GM12878 (cell line): ENCODE measurements at regions not wholly inside any gene's neighbourhood (a gene's known extent, or its start where the extent isn't known, plus 50 kb on each side); places are given as distances from the start of the nearest gene placed in this dataset.

Experiments used
- ATAC-seq: fragments of 200-7000 bp; cut with Tn5 transposase; 3 replicates; pipeline ENCODE4 v1.9.1; 2020; ENCODE audit warnings: mild to moderate bottlenecking, moderate library complexity
- BruUV-seq: library from RNA; stranded (reverse); fragments of 400-500 nt; replicated peaks from 2 replicates; lab custom pipeline; 2021; lab: Mats Ljungman, UMichigan
- CTCF ChIA-PET: fragments of 300-600 bp; sonication (Branson Sonifier 250); formaldehyde crosslinking; extraction: SDS; loops from one replicate; lab custom pipeline; 2021; ENCODE audit warnings: inconsistent platforms; lab: Yijun Ruan, JAX
- POLR2A ChIA-PET: fragments of 350-600 bp; formaldehyde crosslinking; extraction: SDS; loops from one replicate; lab custom pipeline; 2021; ENCODE audit warnings: inconsistent platforms; lab: Charles Lee
- RAD21 ChIA-PET: fragments of 300-600 bp; sonication (Branson Sonifier 250); formaldehyde crosslinking; loops from one replicate; lab custom pipeline; 2023; ENCODE audit warnings: antibody characterized with exemption; ENCODE audit not compliant: unreplicated experiment; lab: Charles Lee
- SMC1A ChIA-PET: fragments of 300-600 bp; sonication (Branson Sonifier 250); formaldehyde crosslinking; loops from one replicate; lab custom pipeline; 2023; ENCODE audit not compliant: unreplicated experiment, uncharacterized antibody; lab: Charles Lee
- DNase-seq: peaks from one replicate; pipeline ENCODE4 v3.0.0-alpha.2; 2011; ENCODE audit warnings: low read depth, low spot score
- FAIRE-seq: peaks from 3 replicates; lab custom pipeline; 2011; peaks lifted over from hg19 to GRCh38; lab: Jason Lieb, UNC
- H2AFZ ChIP-seq: 2 replicates; pipeline ENCODE4 v1.6.0; 2011; ENCODE audit warnings: low read depth, low read length, control low read depth; ENCODE audit not compliant: control insufficient read depth
- H3K27ac ChIP-seq: 2 replicates; pipeline ENCODE4 v1.5.1; 2011; ENCODE audit warnings: control low read depth; ENCODE audit not compliant: control insufficient read depth, insufficient read depth
- H3K27me3 ChIP-seq, 2 experiments: replicated peaks in 1 of 2; 2 replicates each; pipeline versions ENCODE4 v1.6.0 to v1.6.1; 2011; ENCODE audit warnings: low read length in 1 of 2; ENCODE audit not compliant: control insufficient read depth in 2 of 2, insufficient read depth in 2 of 2
- H3K36me3 ChIP-seq, 2 experiments: 2 replicates each; pipeline ENCODE4 v1.5.1; 2011; ENCODE audit warnings: low read length in 1 of 2; ENCODE audit not compliant: control insufficient read depth in 2 of 2, insufficient read depth in 2 of 2
- H3K4me1 ChIP-seq: 2 replicates; pipeline ENCODE4 v1.6.1; 2011; ENCODE audit warnings: mild to moderate bottlenecking, low read length, moderate library complexity, mixed read lengths; ENCODE audit not compliant: control insufficient read depth, insufficient read depth
- H3K4me2 ChIP-seq: 2 replicates; pipeline ENCODE4 v1.6.0; 2011; ENCODE audit warnings: control low read depth; ENCODE audit not compliant: control insufficient read depth, insufficient read depth
- H3K4me3 ChIP-seq: fragments of 200-600 bp; sonication (generic); 2 replicates; pipeline ENCODE4 v1.5.1; 2016
- H3K79me2 ChIP-seq: 2 replicates; pipeline ENCODE4 v1.6.0; 2011; ENCODE audit warnings: low read length; ENCODE audit not compliant: control insufficient read depth, insufficient read depth
- H3K9ac ChIP-seq: 2 replicates; pipeline ENCODE4 v1.8.0; 2011; ENCODE audit warnings: low read length, control low read depth, mixed read lengths; ENCODE audit not compliant: control insufficient read depth, insufficient read depth
- H3K9me3 ChIP-seq: replicated peaks from 3 replicates; pipeline ENCODE4 v1.5.1; 2011; ENCODE audit warnings: mild to moderate bottlenecking, low read length; ENCODE audit not compliant: control insufficient read depth, insufficient read depth
- H4K20me1 ChIP-seq: 2 replicates; pipeline ENCODE4 v1.6.0; 2011; ENCODE audit not compliant: control insufficient read depth, insufficient read depth
- DPF2 ChIP-seq: fragments of 450-650 bp; IDR thresholded peaks from 2 replicates; pipeline ENCODE4 v1.6.1; 2017; ENCODE audit warnings: mild to moderate bottlenecking
- GABPA ChIP-seq: IDR thresholded peaks from 2 replicates; pipeline ENCODE4 v1.6.1; 2014; ENCODE audit warnings: antibody characterized with exemption, low read depth, mild to moderate bottlenecking, inconsistent platforms
- LARP7 ChIP-seq: fragments of 450-650 bp; IDR thresholded peaks from 2 replicates; pipeline ENCODE4 v1.6.1; 2017; ENCODE audit warnings: mild to moderate bottlenecking
- NFYB ChIP-seq: IDR thresholded peaks from 2 replicates; pipeline ENCODE4 v1.6.1; 2011; ENCODE audit warnings: low read depth, mild to moderate bottlenecking, low read length, improper control_type of control experiment, moderate library complexity; ENCODE audit not compliant: insufficient read depth
- REST ChIP-seq: IDR thresholded peaks from 2 replicates; pipeline ENCODE4 v1.6.1; 2012; ENCODE audit warnings: mild to moderate bottlenecking, low read depth, low read length
- ZBED1 ChIP-seq: IDR thresholded peaks from 2 replicates; pipeline ENCODE4 v1.6.1; 2016; ENCODE audit warnings: borderline replicate concordance
- WGBS: methylation state at CpG from one replicate; pipeline ENCODE4 v1.1.6; 2016; ENCODE audit warnings: low lambda C conversion rate; ENCODE audit not compliant: insufficient replicate concordance, insufficient coverage; ENCODE audit errors: missing lambda C conversion rate; 5-methylcytosine and 5-hydroxymethylcytosine counted together
- in situ Hi-C: fragments of 300-500 bp; cut with MboI; formaldehyde crosslinking; loops from 9 replicates; pipeline ENCODE4 v1.14.3; 2018; ENCODE audit warnings: mixed read lengths
- intact Hi-C: fragments of 100-400 bp; cut with micrococcal nuclease; formaldehyde crosslinking; loops from one replicate; pipeline ENCODE4 v1.14.2; 2022; ENCODE audit not compliant: unreplicated experiment
- TF ChIP-seq, protein P1 (sequence below): fragments of 450-650 bp; formaldehyde crosslinking; IDR thresholded peaks from 2 replicates; pipeline ENCODE4 v1.5.0; 2022; ENCODE audit warnings: mild to moderate bottlenecking, missing genetic modification characterization

- TF ChIP-seq ZBED1 (no peak), GABPA (no peak), NFYB (no peak), DPF2 (no peak), LARP7 (no peak), REST (no peak)
- TF ChIP-seq, protein P1, sequence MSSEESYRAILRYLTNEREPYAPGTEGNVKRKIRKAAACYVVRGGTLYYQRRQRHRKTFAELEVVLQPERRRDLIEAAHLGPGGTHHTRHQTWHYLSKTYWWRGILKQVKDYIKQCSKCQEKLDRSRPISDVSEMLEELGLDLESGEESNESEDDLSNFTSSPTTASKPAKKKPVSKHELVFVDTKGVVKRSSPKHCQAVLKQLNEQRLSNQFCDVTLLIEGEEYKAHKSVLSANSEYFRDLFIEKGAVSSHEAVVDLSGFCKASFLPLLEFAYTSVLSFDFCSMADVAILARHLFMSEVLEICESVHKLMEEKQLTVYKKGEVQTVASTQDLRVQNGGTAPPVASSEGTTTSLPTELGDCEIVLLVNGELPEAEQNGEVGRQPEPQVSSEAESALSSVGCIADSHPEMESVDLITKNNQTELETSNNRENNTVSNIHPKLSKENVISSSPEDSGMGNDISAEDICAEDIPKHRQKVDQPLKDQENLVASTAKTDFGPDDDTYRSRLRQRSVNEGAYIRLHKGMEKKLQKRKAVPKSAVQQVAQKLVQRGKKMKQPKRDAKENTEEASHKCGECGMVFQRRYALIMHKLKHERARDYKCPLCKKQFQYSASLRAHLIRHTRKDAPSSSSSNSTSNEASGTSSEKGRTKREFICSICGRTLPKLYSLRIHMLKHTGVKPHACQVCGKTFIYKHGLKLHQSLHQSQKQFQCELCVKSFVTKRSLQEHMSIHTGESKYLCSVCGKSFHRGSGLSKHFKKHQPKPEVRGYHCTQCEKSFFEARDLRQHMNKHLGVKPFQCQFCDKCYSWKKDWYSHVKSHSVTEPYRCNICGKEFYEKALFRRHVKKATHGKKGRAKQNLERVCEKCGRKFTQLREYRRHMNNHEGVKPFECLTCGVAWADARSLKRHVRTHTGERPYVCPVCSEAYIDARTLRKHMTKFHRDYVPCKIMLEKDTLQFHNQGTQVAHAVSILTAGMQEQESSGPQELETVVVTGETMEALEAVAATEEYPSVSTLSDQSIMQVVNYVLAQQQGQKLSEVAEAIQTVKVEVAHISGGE (CRISPR knock-in tag) = no peak
- TF ChIP-seq, all 136 proteins: peak for 0
- no TSS peak for BruUV-seq
- Histone ChIP-seq H3K79me2 (no peaks in the 10 kb centered on the region), H3K4me3 (no peak overlapping the region), H3K27me3 (no peaks in the 10 kb centered on the region), H3K27ac (no peak overlapping the region), H3K9ac (no peak overlapping the region), H4K20me1 (no peaks in the 10 kb centered on the region), H2AFZ (no peak overlapping the region), H3K4me1 (no peaks in the 10 kb centered on the region), H3K4me2 (no peak overlapping the region), H3K36me3 (no peaks in the 10 kb centered on the region), H3K9me3 (no peaks in the 10 kb centered on the region)
- in situ Hi-C loops (no loop called here), intact Hi-C loops (no loop called here)
- FAIRE-seq (no peak), ATAC-seq (no peak), DNase-seq (no peak)
- CTCF ChIA-PET = no interaction called here
- SMC1A ChIA-PET = interaction anchor here (1.3 kb wide), 1 partner anchor 8 kb away, joined by 4 read pairs; no protein-coding TSS in a partner anchor
- 63% methylated on average over 2 of the region's 2 CpGs for WGBS
- POLR2A ChIA-PET = no interaction called here
- RAD21 ChIA-PET = no interaction called here
Observed at GRCh38 chr6:50110587-50110986, 60.9 kb upstream of the DEFB112 start.
